HG02973 (cell line): ENCODE measurements at regions not wholly inside any gene's neighbourhood (a gene's known extent, or its start where the extent isn't known, plus 50 kb on each side); places are given as distances from the start of the nearest gene placed in this dataset.

Source experiments
- ATAC-seq: cut with Tn5 transposase; IDR thresholded peaks from one replicate; pipeline ENCODE4 v1.9.1; 2021; ENCODE audit warnings: moderate library complexity; ENCODE audit not compliant: unreplicated experiment

GRCh38 chr10:111200505-111201186, 123.8 kb downstream of the ADRA2A start:
- no peak for ATAC-seq

- no peak for ATAC-seq
These were observed 126.8 kb downstream of the ADRA2A start for GRCh38 chr10:111203615-111204014.

DNA sequence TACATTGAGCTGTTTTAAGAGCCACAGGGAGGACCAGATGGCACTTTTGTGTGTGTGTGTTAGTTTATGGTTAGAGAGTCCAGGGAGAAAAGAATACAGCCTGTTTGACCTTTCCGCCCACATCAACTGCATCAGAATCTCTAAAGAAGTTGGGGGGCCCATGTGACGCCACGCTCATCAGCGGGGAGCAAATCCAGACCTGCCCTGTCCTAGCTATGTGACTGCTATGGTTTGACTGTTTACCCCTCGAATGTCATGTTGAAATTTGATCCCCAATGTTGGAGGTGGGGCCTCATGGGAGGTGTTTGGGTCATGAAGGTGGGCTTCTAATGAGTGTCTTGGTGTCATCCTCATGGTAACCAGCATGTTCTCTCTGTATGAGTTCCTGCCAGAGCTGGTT, 128.0 kb downstream of the ADRA2A start:
- ATAC-seq: no peak

DNA sequence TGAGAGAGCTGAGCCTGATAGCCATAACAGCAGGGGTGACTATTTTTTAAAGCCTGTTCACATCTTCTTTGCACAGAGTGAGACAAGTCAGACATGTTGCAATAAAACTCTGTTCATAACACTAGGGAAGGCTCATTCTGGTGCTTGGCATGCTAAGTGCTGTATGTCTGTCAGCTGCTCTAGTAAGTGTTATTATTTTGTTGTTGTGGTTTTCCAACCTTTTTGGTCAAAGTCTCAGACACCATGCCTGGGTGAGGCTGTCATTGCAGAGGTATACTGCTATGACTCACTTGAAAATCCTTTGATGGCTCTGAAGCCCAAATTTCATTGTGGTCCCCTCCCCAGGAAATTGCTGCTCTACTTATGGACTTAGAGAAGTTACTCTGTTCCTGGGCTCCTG, 129.7 kb downstream of the ADRA2A start:
- ATAC-seq: no peak

- ATAC-seq: no peak
These were observed 130.7 kb downstream of the ADRA2A start for GRCh38 chr10:111207500-111207899.

DNA sequence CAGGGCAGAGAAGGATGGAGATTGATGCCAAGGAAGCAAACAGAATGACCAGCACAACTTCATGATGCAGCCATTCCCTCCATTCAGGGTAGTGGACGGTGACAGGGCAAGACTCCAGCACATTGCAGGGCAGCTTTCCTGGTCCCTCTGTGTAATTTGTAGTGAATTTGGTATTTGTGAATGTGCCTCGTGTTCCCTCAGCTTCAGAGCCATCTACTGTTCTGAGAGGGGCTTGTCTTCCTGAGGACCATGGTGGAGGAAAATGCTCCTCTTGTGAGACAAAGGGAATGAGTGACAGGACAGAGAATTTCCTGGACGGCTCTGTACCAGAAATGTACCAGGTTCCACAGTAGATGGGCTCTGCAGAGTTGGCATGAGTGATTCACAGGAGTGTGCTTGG, 132.1 kb downstream of the ADRA2A start:
- ATAC-seq: no peak

- no peak for ATAC-seq
These were observed 132.9 kb downstream of the ADRA2A start for GRCh38 chr10:111209692-111210091.

DNA sequence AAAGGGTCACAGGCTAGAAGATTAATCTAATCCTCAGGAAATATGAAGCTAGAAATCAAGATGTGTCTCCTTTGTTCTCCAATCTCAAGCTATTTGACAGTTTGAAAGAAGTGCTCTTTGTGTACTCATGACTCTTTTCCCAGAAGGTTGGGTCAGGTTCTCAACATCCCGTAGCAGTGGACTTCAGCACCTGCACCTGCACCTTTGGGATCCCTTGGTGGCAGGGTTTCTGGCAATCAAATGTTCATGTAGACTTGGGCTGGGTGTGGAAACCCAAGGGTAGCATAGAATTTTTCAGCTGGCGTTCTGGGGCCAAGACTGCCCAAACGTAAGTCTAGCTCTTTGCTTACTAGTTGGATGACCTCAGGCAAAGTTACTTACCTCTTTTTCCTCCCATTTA, 134.4 kb downstream of the ADRA2A start:
- ATAC-seq: no peak

DNA sequence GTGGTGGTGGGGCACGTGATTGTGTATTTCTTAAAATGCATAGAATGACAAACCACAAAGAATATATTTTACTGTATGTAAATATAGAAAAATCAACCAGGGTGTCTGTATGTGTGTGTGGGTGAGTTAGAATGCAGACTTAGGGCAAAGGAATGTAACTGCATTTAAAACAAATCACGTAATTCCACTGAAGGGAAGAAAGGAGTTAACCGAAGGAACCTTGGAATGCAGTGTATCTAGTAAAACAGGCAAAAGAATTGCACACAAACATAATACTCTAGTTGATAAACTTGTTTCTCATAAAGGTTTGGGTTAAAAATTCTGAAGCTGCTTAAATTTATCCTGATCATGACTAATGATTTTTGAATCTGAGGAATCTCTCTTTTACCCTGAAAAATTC, 134.9 kb downstream of the ADRA2A start:
- no peak for ATAC-seq

- ATAC-seq: no peak
These were observed 145.1 kb downstream of the ADRA2A start for GRCh38 chr10:111221682-111222480.

GRCh38 chr10:111222961-111223360, 146.1 kb downstream of the ADRA2A start:
- ATAC-seq: no peak

DNA sequence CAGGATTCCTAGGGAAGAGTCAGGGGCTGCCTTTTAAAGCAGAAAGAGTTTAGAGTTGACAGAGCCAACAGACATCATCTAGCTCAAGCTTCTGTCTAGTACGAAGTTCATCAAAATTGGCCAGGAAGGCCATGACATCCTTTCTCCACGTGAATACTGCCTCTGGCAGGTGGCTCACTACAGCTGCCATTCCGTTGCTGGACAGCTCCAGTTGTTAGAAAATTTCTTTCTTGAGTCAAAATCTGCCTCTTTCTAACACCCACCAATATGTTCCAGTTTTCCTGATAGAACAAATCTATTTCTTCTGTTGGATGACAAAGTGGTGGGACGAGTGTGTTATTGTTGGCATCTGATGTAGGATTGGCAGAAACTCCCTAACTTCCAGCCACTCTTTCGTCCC, 154.9 kb downstream of the ADRA2A start:
- ATAC-seq: no peak

DNA sequence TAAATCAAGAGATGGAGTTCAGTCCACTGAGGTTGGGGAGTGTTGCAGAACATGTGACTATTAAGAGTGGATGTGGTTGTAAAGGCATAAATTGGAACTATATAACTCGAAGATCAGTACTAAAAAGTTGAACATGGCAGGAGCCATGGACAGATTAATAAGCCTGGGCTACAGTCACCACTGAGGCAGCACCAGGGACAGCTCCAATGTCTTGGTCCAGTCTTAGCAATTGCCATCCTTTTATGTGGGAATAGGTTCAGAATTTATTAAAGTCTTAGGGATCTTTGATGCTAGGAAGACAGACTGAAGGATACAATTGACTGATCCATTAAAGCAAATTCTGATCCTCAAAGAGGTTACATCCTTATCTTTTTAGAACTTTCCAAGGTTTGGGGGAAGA, 156.6 kb downstream of the ADRA2A start:
- ATAC-seq: no peak

GRCh38 chr10:111234234-111234913, 157.5 kb downstream of the ADRA2A start:
- ATAC-seq: no peak

DNA sequence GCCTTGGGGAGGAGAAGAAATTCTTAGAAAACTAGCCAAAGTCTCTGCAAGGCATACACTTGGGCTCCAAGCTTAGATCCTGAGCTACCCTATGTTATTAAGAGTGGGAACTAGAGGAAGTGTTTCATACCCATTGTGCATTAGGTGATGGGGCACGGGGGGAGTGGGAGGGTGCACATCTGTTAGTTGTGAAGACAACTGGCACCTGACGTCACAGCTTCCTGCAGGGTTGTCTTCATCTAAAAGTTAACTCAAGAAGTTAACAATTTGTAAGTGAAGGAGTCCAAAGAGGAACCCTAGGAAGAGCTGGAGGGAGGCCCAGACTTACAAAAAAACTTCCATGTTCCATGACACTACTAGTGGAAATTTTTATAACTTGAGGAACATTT, 158.1 kb downstream of the ADRA2A start:
- no peak for ATAC-seq

- no peak for ATAC-seq
These were observed 163.5 kb downstream of the ADRA2A start for GRCh38 chr10:111240348-111240747.

- no peak for ATAC-seq
These were observed 166.3 kb downstream of the ADRA2A start for GRCh38 chr10:111243126-111243525.

DNA sequence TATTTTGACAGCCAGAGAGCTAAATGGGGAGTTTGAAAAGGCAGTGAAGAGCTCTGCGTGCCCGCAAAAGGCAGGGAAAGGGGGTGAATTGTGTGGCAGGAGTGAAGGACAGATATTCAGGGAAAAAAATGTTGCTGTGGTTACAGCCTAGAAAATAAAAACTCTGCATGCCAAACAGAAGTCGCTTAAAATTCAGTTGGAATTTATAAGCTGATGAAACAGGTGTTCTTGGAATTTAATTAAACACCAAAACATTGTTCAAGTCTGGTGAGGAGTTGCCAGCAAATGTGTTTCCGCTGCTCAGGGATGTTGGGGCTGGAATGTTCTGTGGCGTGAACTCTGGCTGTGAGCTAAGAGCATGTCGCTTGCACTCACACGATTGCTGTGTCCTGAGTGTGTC, 169.3 kb downstream of the ADRA2A start:
- no peak for ATAC-seq

- no peak for ATAC-seq
These were observed 170.1 kb downstream of the ADRA2A start for GRCh38 chr10:111246814-111247452.

GRCh38 chr10:111247781-111248389, 171.1 kb downstream of the ADRA2A start:
- no peak for ATAC-seq

GRCh38 chr10:111249925-111250324, 173.1 kb downstream of the ADRA2A start:
- no peak for ATAC-seq
